Calu3 (cell line): ENCODE measurements at regions not wholly inside any gene's neighbourhood (a gene's known extent, or its start where the extent isn't known, plus 50 kb on each side); places are given as distances from the start of the nearest gene placed in this dataset.

Source experiments
- BruUV-seq: library from RNA; stranded (reverse); fragments of 400-500 nt; replicated peaks from 2 replicates; lab custom pipeline; 2021; lab: Mats Ljungman, UMichigan
- CTCF ChIA-PET: fragments of 300-600 bp; sonication (Branson Sonifier 250); formaldehyde crosslinking; loops from one replicate; lab custom pipeline; 2022; ENCODE audit warnings: antibody characterized with exemption; lab: Charles Lee
- DNase-seq: peaks from one replicate; pipeline ENCODE4 v3.0.0; 2022
- H3K27ac Mint-ChIP-seq: one replicate; pipeline ENCODE4 v1.8.0; 2022; ENCODE audit warnings: mixed read lengths; ENCODE audit not compliant: unreplicated experiment
- H3K27me3 Mint-ChIP-seq: one replicate; pipeline ENCODE4 v1.8.0; 2022; ENCODE audit warnings: mixed read lengths; ENCODE audit not compliant: unreplicated experiment
- H3K36me3 Mint-ChIP-seq: one replicate; pipeline ENCODE4 v1.8.0; 2022; ENCODE audit warnings: mild to moderate bottlenecking, moderate library complexity, mixed read lengths; ENCODE audit not compliant: insufficient read depth, unreplicated experiment
- H3K4me1 Mint-ChIP-seq: one replicate; pipeline ENCODE4 v1.8.0; 2022; ENCODE audit warnings: mild to moderate bottlenecking, low read depth, mixed read lengths; ENCODE audit not compliant: unreplicated experiment
- H3K4me3 Mint-ChIP-seq: one replicate; pipeline ENCODE4 v1.8.0; 2022; ENCODE audit warnings: mild to moderate bottlenecking, low read depth, moderate library complexity, mixed read lengths; ENCODE audit not compliant: unreplicated experiment
- H3K9me3 Mint-ChIP-seq: one replicate; pipeline ENCODE4 v1.8.0; 2022; ENCODE audit warnings: low read depth, mixed read lengths; ENCODE audit not compliant: unreplicated experiment
- CTCF ChIP-seq: fragments of 200-600 bp; IDR thresholded peaks from one replicate; pipeline ENCODE4 v1.8.0; 2022; ENCODE audit warnings: antibody characterized with exemption; ENCODE audit not compliant: unreplicated experiment
- intact Hi-C: fragments of 100-400 bp; cut with micrococcal nuclease; formaldehyde crosslinking; loops from one replicate; pipeline ENCODE4 v1.10.0; 2022; ENCODE audit not compliant: unreplicated experiment

- no peaks in the 10 kb centered on the region for H3K4me1 Mint-ChIP-seq
- no peaks in the 10 kb centered on the region for H3K27me3 Mint-ChIP-seq
- no peak for DNase-seq
- TF ChIP-seq CTCF = no peak
- peaks cover 15% of the 10 kb centered on the region for H3K9me3 Mint-ChIP-seq
- intact Hi-C loops = no loop called here
- no TSS peak for BruUV-seq
- CTCF ChIA-PET = no interaction called here
- H3K36me3 Mint-ChIP-seq = no peaks in the 10 kb centered on the region
- no peak overlapping the region for H3K4me3 Mint-ChIP-seq
- no peak overlapping the region for H3K27ac Mint-ChIP-seq
Measured at GRCh38 chr16:62370445-62370844, 334.2 kb upstream of the CDH8 start.

GRCh38 chr16:62363501-62363900, 327.3 kb upstream of the CDH8 start:
- CTCF ChIA-PET = no interaction called here
- intact Hi-C loops = no loop called here
- H3K27ac Mint-ChIP-seq = no peak overlapping the region

GRCh38 chr16:62353355-62353754, 317.1 kb upstream of the CDH8 start:
- BruUV-seq = no TSS peak
- no peak overlapping the region for H3K27ac Mint-ChIP-seq
- CTCF ChIA-PET = no interaction called here

More at GRCh38 chr16:62363501-62363900, 327.3 kb upstream of the CDH8 start:
- TF ChIP-seq CTCF = no peak
- BruUV-seq = no TSS peak
- no peaks in the 10 kb centered on the region for H3K4me1 Mint-ChIP-seq
- H3K36me3 Mint-ChIP-seq = no peaks in the 10 kb centered on the region
- no peak for DNase-seq
- no peak overlapping the region for H3K4me3 Mint-ChIP-seq
- H3K9me3 Mint-ChIP-seq = peaks cover 17% of the 10 kb centered on the region
- no peaks in the 10 kb centered on the region for H3K27me3 Mint-ChIP-seq

GRCh38 chr16:62342216-62342615, 306.0 kb upstream of the CDH8 start:
- Mint-ChIP-seq H3K4me3 (no peak overlapping the region), H3K27me3 (no peaks in the 10 kb centered on the region), H3K9me3 (peaks cover 13% of the 10 kb centered on the region), H3K27ac (no peak overlapping the region), H3K36me3 (no peaks in the 10 kb centered on the region), H3K4me1 (no peaks in the 10 kb centered on the region)
- no TSS peak for BruUV-seq
- CTCF ChIA-PET = no interaction called here
- DNase-seq = no peak
- no peak for TF ChIP-seq CTCF
- intact Hi-C loops = no loop called here

More at GRCh38 chr16:62353355-62353754, 317.1 kb upstream of the CDH8 start:
- Mint-ChIP-seq H3K36me3 (no peaks in the 10 kb centered on the region), H3K4me1 (no peaks in the 10 kb centered on the region), H3K9me3 (peaks cover 13% of the 10 kb centered on the region), H3K4me3 (no peak overlapping the region), H3K27me3 (no peaks in the 10 kb centered on the region)
- TF ChIP-seq CTCF = no peak
- intact Hi-C loops = no loop called here
- DNase-seq = no peak

GRCh38 chr16:62335356-62335755, 299.1 kb upstream of the CDH8 start:
- Mint-ChIP-seq H3K9me3 (peaks cover 9% of the 10 kb centered on the region), H3K36me3 (no peaks in the 10 kb centered on the region), H3K4me1 (no peaks in the 10 kb centered on the region), H3K27me3 (no peaks in the 10 kb centered on the region), H3K4me3 (no peak overlapping the region), H3K27ac (no peak overlapping the region)
- BruUV-seq = no TSS peak
- DNase-seq = no peak
- no peak for TF ChIP-seq CTCF
- intact Hi-C loops = no loop called here
- CTCF ChIA-PET = no interaction called here
